ENCODE measurements at regions not wholly inside any gene's neighbourhood (a gene's known extent, or its start where the extent isn't known, plus 50 kb on each side); places are given as distances from the start of the nearest gene placed in this dataset.

- DNase-seq, result no peak
Measured at GRCh38 chr2:40814616-40815015, 362.7 kb upstream of the SLC8A1 start.

- DNase-seq, result no peak
Measured at GRCh38 chr2:40820319-40820718, 368.4 kb upstream of the SLC8A1 start.

GRCh38 chr2:40823478-40823877, 371.6 kb upstream of the SLC8A1 start:
- no peak for DNase-seq

GRCh38 chr2:40824278-40824677, 372.4 kb upstream of the SLC8A1 start:
- no peak for DNase-seq

- no peak for DNase-seq
Measured at GRCh38 chr2:40827392-40827791, 375.5 kb upstream of the SLC8A1 start.

- DNase-seq, result no peak
Measured at GRCh38 chr2:40831321-40831873, 379.5 kb upstream of the SLC8A1 start.

- DNase-seq, result no peak
Measured at GRCh38 chr2:40841856-40842255, 390.0 kb upstream of the SLC8A1 start.

GRCh38 chr2:40844353-40845277, 392.7 kb upstream of the SLC8A1 start:
- no peak for DNase-seq

- DNase-seq, result peak; percentile 1
Measured at GRCh38 chr2:40851661-40852060, 399.8 kb upstream of the SLC8A1 start.

GRCh38 chr2:40859617-40860016, 407.7 kb upstream of the SLC8A1 start:
- DNase-seq, result no peak

- DNase-seq, result no peak
Measured at GRCh38 chr2:40867829-40868228, 415.9 kb upstream of the SLC8A1 start.

- no peak for DNase-seq
Measured at GRCh38 chr2:40872580-40872979, 420.7 kb upstream of the SLC8A1 start.

GRCh38 chr2:40874380-40874779, 422.5 kb upstream of the SLC8A1 start:
- no peak for DNase-seq

GRCh38 chr2:40877734-40878288, 425.9 kb upstream of the SLC8A1 start:
- DNase-seq, result peak; percentile 4

- no peak for DNase-seq
Measured at GRCh38 chr2:40879305-40879704, 427.4 kb upstream of the SLC8A1 start.

- no peak for DNase-seq
Measured at GRCh38 chr2:40886100-40886499, 434.2 kb upstream of the SLC8A1 start.

GRCh38 chr2:40886655-40887054, 434.8 kb upstream of the SLC8A1 start:
- DNase-seq, result no peak

- no peak for DNase-seq
Measured at GRCh38 chr2:40896358-40896757, 444.5 kb upstream of the SLC8A1 start.

GRCh38 chr2:40914666-40915065, 462.8 kb upstream of the SLC8A1 start:
- DNase-seq, result no peak

- DNase-seq, result no peak
Measured at GRCh38 chr2:40915651-40916050, 463.8 kb upstream of the SLC8A1 start.

GRCh38 chr2:40935349-40935748, 483.5 kb upstream of the SLC8A1 start:
- DNase-seq, result no peak

- DNase-seq, result no peak
Measured at GRCh38 chr2:40937284-40937683, 485.4 kb upstream of the SLC8A1 start.

GRCh38 chr2:40953341-40953740, 501.5 kb upstream of the SLC8A1 start:
- no peak for DNase-seq

- DNase-seq, result peak; percentile 9
Measured at GRCh38 chr2:40955042-40955441, 503.2 kb upstream of the SLC8A1 start.
